Inferior parietal cortex (tissue), 1 donor: ENCODE measurements at regions not wholly inside any gene's neighbourhood (a gene's known extent, or its start where the extent isn't known, plus 50 kb on each side); places are given as distances from the start of the nearest gene placed in this dataset.

Experiments
- DNase-seq: peaks from one replicate; pipeline ENCODE4 v3.0.0-alpha.2; 2016; ENCODE audit errors: extremely low spot score

GRCh38 chr3:64848127-64848800 is 160.5 kb upstream of the ADAMTS9 start:
- no peak for DNase-seq

GRCh38 chr3:64844558-64844957 is 156.8 kb upstream of the ADAMTS9 start:
- no peak for DNase-seq

- no peak for DNase-seq
These were observed 150.4 kb upstream of the ADAMTS9 start for GRCh38 chr3:64837986-64838735.

DNA sequence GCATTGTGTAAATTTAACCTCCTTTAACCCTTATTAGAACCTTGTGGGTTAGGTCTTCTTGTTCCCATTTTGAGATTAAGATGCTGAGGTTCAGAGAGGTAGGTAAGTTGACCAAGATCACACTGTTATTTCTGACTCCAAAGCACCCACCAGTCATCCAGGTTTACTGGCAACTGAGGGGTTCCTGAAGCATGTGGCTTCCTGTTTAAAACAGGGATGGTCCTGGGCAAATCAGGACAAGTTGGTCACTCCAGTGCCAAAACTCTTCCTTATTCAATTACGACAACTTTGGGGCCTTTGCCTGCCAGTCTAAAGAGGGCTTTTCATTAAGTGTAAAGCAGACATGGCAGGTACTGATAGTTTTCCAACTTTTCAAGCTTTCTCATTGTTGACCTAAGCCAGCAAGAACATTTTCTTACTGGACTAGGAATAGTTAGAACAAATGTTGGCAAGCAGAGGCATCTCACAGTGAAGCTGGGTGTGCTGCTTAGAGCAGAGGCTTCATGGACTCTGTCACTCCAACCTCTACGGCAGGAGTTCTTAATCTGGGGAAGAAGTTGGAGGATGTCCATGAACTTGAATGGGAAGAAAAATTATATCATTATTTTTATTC is 149.4 kb upstream of the ADAMTS9 start:
- no peak for DNase-seq

DNA sequence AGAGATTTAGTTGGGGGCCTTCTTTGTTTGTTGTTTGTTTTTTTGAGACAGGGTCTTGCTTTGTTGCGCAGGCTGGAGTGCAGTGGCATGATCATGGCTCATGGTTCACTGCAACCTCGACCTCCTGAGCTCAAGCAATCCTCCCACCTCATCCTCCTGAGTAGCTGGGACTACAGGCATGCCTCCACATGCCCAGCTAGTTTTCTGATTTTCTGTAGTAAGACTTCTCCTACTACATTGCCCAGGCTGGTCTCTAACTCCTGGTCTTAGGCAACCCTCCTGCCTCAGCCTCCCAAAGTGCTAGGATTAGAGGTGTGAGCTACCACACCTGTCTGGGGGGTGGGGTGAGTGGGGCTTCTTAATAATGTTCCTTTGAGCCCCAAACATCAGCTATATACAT is 148.3 kb upstream of the ADAMTS9 start:
- no peak for DNase-seq

DNA sequence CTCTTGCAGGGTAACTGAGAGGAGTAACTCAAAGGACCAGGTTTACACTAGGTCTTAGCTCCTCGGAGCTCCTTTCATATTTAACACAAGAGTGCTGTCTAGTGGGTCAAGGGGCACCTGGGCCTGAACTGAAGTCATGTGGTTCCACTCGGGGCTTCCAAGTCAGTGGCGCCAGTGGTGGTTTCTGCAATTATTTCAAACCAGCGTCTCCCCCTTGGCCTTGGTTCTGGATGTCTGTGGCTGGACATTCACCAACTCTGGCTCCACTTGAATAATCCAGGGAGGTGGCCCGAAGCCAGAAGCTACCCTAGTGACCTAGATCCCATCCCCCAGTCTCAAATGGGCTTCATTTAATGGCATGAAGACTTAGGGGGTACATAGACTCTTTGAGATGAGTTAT is 144.3 kb upstream of the ADAMTS9 start:
- DNase-seq: no peak

GRCh38 chr3:64830681-64831080 is 142.9 kb upstream of the ADAMTS9 start:
- no peak for DNase-seq

DNA sequence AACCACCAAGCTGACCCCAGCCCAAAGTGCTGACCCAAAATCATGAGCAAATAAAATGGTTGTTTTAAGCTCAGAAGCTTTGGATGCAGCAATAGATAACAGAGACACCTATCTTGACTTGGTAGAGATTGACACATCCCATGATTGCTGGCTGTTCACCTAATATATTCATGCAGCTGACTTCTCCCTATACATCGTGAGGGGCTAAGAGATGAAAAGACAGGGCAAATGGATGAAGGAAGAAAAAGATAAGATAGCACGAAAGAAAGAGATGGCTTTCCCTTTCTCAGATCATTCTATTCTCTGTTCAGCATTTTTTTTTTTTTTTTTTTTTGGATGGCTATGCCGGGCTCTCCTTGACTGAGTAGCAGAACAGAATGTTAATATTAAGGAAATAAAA is 141.5 kb upstream of the ADAMTS9 start:
- no peak for DNase-seq

DNA sequence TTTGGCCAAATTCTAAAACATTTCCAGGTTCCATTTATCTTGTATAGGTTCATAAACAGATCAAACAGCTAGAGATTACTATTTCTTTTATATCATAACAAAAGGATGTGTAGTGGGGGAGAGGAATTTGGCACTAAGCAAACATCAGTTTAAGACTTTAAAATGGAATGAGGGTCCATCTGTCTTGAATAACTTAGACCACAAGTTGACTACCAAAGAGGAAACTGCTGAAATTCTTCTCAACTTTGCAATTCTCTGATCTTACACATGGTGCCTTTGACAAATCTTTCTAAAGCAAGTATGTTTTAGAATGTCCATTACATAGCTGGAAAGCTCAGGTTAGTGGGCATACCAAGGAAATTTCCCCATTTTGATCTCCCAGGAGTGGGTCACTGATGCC is 140.5 kb upstream of the ADAMTS9 start:
- no peak for DNase-seq

- no peak for DNase-seq
These were observed 139.6 kb upstream of the ADAMTS9 start for GRCh38 chr3:64827431-64827830.

GRCh38 chr3:64827019-64827418 is 139.2 kb upstream of the ADAMTS9 start:
- DNase-seq: no peak

- no peak for DNase-seq
These were observed 137.8 kb upstream of the ADAMTS9 start for GRCh38 chr3:64825404-64826120.

- no peak for DNase-seq
These were observed 136.7 kb upstream of the ADAMTS9 start for GRCh38 chr3:64824394-64824909.

- no peak for DNase-seq
These were observed 130.4 kb upstream of the ADAMTS9 start for GRCh38 chr3:64818196-64818595.

DNA sequence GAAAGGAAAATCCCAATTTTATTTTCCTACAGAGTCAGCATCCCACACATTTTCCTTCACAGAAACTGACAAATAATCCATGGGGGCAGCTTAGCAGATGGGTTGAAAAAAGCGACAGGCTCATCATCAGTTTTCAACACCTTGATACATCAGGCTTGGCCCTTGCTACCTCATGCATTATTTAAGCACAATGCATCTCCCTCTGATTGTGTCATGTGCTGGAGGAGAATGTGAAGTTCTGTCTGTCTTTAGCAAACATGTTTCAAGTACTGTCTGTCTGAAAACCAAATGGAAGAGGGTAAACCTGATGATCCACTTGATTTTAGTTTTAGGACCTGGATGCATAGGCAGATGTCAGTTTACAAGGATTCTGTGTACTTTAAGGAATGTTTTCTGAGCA is 128.6 kb upstream of the ADAMTS9 start:
- no peak for DNase-seq

GRCh38 chr3:64815789-64816188 is 128.0 kb upstream of the ADAMTS9 start:
- DNase-seq: peak; percentile 32

DNA sequence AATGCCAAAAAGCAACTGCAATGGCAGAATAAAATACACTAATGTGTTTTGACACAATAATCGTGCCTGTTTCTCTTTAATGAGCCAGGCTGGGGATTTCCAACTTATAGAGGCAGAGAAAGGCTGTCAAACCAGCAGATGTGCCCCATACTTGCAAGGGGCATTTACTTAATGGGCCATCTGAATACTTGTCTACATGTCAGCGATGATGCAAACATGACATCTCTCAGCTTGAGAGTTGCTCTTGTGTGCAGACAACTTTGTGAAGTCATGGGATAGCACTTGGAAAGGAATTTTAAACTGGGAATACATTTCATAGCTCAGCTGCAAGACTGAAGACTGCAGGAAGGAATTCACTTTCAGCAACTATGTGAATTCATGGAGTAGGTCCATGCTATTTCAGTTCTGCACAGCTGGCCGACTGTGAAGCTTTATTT is 127.4 kb upstream of the ADAMTS9 start:
- no peak for DNase-seq

DNA sequence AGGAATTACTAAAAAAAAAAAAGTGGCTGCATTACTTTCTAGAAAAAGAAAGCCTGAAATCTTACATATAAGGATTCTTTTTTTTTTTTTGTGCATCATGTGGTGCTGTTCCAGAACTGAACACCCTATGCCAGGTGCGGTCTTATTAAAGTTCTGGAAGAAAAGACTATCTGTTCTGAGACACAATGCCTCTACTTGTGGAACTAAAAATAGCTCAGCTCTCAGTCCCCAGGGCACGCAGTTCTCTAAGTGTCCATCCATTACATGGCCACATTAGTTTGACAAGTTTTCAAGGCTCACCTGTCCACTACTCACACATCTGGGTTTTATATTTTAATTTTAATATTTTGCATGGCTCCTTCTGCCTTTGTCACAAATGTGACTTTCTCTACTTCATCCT is 126.6 kb upstream of the ADAMTS9 start:
- DNase-seq: no peak

DNA sequence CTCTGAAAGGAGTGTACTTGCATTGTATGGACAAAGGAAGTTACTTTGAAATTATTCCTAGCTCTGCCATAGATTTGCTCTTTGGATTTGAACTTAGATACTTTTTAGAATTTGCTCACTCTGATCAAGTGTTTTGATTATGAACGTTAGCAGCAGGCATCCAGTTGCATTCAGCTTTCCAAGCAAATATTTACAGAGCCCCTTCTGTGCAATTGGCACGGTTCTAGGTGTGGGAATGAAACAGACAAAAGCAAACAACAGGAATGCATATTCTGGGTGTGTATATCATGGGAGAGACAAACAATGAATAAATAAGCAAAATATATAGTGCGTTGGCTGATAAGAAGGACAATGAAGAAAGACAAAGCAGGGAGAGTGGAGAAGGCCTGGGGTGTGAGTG is 125.5 kb upstream of the ADAMTS9 start:
- DNase-seq: no peak

- DNase-seq: no peak
These were observed 121.3 kb upstream of the ADAMTS9 start for GRCh38 chr3:64809086-64809485.

DNA sequence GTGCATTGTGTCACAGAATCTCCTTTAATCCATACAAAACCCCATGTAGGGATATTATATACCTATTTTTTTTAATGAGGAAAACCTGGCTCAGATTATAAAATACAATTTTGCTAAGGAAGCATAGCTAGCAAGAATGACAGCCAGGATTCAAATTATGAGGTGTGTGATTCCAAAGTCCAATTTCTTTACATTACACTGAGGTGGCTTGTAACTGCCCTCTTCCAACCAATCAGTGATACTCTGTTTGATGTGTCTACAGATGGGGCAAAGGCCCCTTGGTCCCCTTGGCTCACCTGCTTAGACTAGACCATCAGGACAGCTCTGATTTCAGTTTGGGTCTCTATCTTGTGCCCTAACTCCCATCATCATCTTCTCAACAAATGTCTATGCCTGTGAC is 120.3 kb upstream of the ADAMTS9 start:
- DNase-seq: no peak
